Retinal pigment epithelial cell (primary cell): ENCODE measurements at regions not wholly inside any gene's neighbourhood (a gene's known extent, or its start where the extent isn't known, plus 50 kb on each side); places are given as distances from the start of the nearest gene placed in this dataset.

Source experiments
- DNase-seq: peaks from one replicate; pipeline ENCODE4 v3.0.0-alpha.2; 2010; ENCODE audit warnings: low read depth
- H3K4me3 ChIP-seq: 2 replicates; pipeline ENCODE4 v1.5.1; 2011; ENCODE audit warnings: mild to moderate bottlenecking, low read length, control low read depth, moderate library complexity
- TF ChIP-seq, protein P1 (sequence below): conservative IDR thresholded peaks from 2 replicates; pipeline ENCODE4 v1.5.1; 2011; ENCODE audit warnings: low read depth, low read length, control low read depth, inconsistent platforms

- TF ChIP-seq, protein P1, sequence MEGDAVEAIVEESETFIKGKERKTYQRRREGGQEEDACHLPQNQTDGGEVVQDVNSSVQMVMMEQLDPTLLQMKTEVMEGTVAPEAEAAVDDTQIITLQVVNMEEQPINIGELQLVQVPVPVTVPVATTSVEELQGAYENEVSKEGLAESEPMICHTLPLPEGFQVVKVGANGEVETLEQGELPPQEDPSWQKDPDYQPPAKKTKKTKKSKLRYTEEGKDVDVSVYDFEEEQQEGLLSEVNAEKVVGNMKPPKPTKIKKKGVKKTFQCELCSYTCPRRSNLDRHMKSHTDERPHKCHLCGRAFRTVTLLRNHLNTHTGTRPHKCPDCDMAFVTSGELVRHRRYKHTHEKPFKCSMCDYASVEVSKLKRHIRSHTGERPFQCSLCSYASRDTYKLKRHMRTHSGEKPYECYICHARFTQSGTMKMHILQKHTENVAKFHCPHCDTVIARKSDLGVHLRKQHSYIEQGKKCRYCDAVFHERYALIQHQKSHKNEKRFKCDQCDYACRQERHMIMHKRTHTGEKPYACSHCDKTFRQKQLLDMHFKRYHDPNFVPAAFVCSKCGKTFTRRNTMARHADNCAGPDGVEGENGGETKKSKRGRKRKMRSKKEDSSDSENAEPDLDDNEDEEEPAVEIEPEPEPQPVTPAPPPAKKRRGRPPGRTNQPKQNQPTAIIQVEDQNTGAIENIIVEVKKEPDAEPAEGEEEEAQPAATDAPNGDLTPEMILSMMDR: no peak
- DNase-seq: no peak
- no peak overlapping the region for H3K4me3 ChIP-seq
Observed at GRCh38 chr4:186939766-186940165, 216.1 kb upstream of the FAT1 start.

DNA sequence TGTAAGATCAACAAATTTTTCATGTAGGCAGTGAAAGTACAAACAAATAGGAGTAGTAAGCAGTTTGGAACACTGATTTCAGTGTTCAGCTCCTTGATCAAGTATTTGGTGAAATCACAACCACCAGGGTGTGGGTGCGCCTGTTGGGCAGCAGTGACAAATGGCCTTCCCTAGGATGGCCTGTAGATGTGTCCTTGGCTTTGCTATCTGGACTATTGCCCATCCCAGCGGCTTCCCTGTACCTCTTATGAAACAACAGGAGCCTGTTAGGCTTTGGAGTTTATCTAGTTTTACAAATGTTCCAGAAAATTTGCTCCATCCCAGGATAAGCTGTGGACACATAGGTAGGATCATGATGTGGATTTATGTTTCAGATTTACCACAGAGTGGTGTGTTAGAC is 216.8 kb upstream of the FAT1 start:
- H3K4me3 ChIP-seq: no peak overlapping the region
- TF ChIP-seq, protein P1: no peak
- no peak for DNase-seq

DNA sequence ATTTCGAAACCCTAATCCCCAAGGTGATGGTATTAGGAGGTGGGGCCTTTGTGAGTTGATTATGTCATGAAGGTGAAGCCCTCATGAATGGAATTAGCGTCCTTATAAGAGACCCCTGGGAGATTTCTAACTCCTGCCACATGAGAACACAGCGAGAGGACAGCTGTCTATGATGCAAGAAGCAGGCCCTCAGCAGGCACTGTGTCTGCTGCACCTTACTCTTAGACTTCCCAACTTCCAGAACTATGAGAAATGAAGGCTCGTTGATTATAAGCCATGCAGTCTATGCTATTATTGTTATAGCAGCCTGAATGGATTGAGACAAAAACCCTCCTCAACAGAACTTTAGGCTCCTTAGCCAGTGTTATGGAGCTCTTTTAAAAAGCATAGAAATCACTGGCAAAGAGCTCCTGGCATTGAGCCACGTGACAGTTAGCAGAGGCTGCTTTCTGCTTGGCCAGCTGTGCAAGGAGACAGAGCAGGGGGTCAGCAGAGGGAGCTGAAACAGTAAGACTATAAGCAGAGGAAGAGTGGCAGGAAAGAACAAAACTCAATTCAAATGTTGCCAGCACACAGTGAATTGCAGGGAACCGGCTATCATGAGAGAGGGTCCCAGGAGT is 219.2 kb upstream of the FAT1 start:
- TF ChIP-seq, protein P1: no peak
- H3K4me3 ChIP-seq: no peak overlapping the region
- DNase-seq: no peak

- DNase-seq: no peak
- TF ChIP-seq, protein P1: no peak
- H3K4me3 ChIP-seq: no peak overlapping the region
Observed at GRCh38 chr4:186943411-186943810, 219.8 kb upstream of the FAT1 start.

- TF ChIP-seq, protein P1: no peak
Observed at GRCh38 chr4:186946136-186946535, 222.5 kb upstream of the FAT1 start.

GRCh38 chr4:186946682-186947294 is 223.1 kb upstream of the FAT1 start:
- TF ChIP-seq, protein P1: peak; percentile 58
- DNase-seq: no peak
- H3K4me3 ChIP-seq: no peak overlapping the region

More at GRCh38 chr4:186946136-186946535, 222.5 kb upstream of the FAT1 start:
- no peak for DNase-seq
- no peak overlapping the region for H3K4me3 ChIP-seq
